Jurkat, Clone E6-1 (cell line): ENCODE measurements at regions not wholly inside any gene's neighbourhood (a gene's known extent, or its start where the extent isn't known, plus 50 kb on each side); places are given as distances from the start of the nearest gene placed in this dataset.

ENCODE experiments used
- DNase-seq: peaks from one replicate; pipeline ENCODE4 v3.0.0-alpha.2; 2011; ENCODE audit warnings: low read depth, low spot score
- H3K4me3 ChIP-seq: 2 replicates; pipeline ENCODE4 v1.5.1; 2011; ENCODE audit warnings: mild to moderate bottlenecking, low read length, control low read depth, moderate library complexity

- no peak overlapping the region for H3K4me3 ChIP-seq
- no peak for DNase-seq
Measured at GRCh38 chr18:76587879-76588271, 92.8 kb upstream of the ZNF516 start.

GRCh38 chr18:76587147-76587878, 92.3 kb upstream of the ZNF516 start:
- H3K4me3 ChIP-seq, result no peak overlapping the region
- DNase-seq, result no peak

GRCh38 chr18:76584414-76585310, 89.6 kb upstream of the ZNF516 start:
- no peak overlapping the region for H3K4me3 ChIP-seq
- no peak for DNase-seq

- H3K4me3 ChIP-seq, result no peak overlapping the region
- no peak for DNase-seq
Measured at GRCh38 chr18:76581261-76581660, 86.2 kb upstream of the ZNF516 start.

- no peak for DNase-seq
Measured at GRCh38 chr18:76580288-76580962, 85.4 kb upstream of the ZNF516 start.

DNA sequence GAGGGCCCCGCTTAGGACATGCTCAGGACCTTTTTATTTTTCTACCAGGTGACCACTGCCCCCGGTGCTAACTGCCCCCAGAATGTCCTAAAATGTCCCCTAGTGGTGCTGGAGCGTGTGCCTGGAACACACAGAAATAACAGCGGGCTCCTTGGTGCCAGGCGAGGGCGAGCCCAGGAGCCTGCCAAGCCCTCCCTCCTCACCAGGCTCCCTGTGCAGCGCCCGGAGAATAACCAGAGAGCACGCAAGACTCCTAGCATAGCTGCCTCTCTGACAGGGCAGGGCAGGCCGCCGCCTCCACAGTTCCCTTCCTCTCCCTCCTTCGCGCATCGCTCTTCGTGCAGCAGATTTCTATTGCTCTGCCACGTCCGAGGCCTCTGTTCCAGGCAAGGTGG, 84.3 kb upstream of the ZNF516 start:
- DNase-seq, result no peak
- H3K4me3 ChIP-seq, result no peak overlapping the region

More at GRCh38 chr18:76580288-76580962, 85.4 kb upstream of the ZNF516 start:
- H3K4me3 ChIP-seq, result no peak overlapping the region

DNA sequence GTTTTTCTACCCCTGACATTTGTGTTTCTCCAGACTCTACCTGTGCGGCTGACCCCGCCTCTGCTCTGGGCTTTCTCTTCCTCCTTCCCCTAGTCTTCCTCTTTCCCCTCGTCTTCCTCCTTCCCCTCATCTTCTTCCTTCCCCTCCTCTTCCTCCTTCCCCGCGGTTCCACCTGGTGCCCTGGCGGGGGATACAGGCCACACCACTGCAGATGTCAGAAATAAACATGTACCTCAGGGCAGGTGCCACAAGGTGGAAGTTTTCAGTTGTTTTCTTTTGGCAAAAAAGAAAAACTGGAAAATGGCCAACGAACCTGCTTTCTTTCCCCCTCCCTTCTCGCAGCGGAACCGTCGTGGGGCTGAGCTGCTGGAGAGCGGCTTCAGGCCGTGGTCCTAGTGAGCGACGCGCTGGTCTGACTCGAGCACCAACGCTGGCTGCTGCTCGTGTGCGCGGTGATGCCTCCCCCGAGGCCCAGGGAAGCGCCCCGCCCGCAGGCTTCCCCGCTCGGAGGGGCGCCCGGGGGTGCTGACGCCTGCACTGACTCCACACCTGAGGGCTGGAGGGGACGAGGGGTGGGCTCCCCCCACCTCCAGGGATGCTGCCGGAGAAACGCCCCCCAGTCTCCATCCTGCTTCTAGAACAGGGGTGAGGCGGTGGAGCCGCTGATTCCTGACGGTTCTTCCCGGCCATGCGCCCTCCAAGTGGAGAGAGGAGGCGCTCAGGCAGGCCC, 83.7 kb upstream of the ZNF516 start:
- H3K4me3 ChIP-seq, result no peak overlapping the region
- no peak for DNase-seq

DNA sequence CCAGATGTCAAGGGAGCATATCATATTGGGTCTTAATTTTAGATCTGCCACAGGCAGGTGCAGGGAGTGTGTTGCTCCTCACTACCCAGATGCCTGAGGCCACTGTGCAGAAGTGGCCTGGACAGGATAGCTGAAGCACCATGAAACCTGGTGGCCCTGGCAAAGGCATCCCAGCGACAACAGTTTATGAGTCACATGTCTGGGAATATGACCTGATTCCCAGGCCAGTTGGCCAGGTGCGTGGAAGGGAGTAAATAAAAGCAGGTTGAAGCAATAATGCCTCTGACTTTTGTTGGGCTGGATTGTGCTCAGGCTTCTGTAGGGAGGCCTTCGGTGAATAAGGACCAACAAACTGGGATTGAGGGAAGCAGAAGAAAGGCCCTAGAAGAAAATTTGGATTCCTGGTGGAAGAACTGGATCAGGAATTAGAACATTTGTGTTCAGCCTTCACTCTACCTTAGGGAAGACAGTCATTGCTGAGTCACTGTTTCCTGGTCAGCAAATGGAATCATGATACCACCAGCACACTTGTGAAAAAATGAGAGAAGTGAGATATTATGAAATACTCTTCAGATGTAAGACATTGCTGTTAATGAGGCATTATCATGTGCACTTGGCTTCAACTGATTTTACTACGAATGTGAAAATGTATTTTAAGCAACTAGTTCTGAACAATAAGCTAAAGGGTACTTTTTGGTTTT, 78.4 kb upstream of the ZNF516 start:
- H3K4me3 ChIP-seq, result no peak overlapping the region
- DNase-seq, result no peak

- H3K4me3 ChIP-seq, result no peak overlapping the region
- DNase-seq, result no peak
Measured at GRCh38 chr18:76572518-76573247, 77.6 kb upstream of the ZNF516 start.

- H3K4me3 ChIP-seq, result no peak overlapping the region
- DNase-seq, result no peak
Measured at GRCh38 chr18:76571689-76572088, 76.6 kb upstream of the ZNF516 start.

DNA sequence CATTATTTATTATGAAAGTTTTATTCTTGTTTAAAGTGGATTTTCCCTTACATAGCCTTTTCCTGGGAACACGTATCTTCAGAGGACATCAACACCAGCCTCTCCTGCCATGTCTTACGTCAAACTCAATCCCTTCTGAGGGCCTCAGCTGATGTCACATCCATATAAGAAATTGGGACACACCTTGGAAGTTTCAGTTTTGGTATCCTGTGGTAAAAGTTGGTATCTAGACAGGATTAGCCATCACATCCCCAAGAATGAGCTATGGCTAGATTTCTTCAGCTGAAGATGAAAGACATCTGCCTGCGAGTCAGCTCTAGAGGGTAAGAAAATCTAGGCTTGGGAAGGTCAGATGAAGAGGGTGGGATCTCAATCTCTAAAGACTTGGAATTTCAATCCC, 75.8 kb upstream of the ZNF516 start:
- no peak for DNase-seq
- H3K4me3 ChIP-seq, result no peak overlapping the region

DNA sequence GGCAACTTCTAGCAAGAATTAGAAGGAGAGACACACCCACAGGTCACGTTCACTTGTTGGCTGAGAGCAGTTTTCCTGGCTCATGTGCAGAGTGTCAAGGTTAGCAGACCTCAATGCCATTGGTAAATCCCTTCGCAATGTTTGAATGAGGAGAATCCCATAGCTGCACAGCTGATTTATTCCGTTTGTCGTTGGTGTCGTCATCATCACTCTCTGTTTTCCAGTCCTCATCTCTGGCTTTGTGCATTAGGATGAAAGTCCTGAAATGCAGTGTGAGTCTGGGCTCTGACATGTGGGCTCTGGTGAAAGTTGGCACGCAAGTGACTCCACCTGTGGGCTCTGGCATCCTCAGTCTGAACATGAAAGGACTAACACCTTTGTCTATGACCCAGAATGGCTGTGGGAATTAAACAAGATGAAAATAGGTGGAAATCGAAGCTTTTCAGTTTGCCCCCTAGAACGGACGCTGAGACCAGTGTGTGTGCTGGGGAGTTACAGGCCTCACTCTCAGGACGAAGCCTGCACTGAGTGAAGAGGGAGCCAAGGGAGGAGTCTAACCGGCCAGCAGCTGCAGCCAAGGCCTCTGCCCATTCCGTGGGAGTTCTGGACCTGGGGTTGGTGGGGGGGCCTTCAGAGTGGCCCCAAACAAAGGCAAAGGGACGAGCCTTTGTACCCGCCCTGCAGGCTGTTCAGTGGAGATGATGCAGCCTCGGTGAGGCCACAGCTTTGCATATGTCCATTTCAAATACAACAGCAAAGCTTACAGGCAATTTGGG, 74.8 kb upstream of the ZNF516 start:
- no peak overlapping the region for H3K4me3 ChIP-seq
- no peak for DNase-seq

DNA sequence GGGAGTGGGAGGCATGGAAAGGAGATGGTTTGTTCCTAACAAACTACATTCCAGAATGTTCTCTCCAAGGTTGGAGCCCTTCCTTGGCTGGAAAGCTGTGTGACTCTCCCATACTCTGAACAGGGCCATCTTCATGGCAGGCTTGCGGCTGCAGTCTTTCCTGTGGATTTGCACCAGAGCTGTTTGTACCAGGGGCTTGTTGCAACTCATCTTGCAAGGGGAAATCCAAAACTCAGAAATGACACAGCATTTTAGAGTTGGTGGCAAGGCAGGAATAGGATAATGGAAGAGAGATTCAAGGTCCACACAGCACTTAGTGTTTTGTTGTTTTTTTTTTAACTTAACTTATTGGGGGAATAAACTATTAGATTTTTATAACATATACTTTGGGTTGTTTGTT, 73.7 kb upstream of the ZNF516 start:
- no peak for DNase-seq
- H3K4me3 ChIP-seq, result no peak overlapping the region

- H3K4me3 ChIP-seq, result no peak overlapping the region
- no peak for DNase-seq
Measured at GRCh38 chr18:76567835-76568445, 72.9 kb upstream of the ZNF516 start.

DNA sequence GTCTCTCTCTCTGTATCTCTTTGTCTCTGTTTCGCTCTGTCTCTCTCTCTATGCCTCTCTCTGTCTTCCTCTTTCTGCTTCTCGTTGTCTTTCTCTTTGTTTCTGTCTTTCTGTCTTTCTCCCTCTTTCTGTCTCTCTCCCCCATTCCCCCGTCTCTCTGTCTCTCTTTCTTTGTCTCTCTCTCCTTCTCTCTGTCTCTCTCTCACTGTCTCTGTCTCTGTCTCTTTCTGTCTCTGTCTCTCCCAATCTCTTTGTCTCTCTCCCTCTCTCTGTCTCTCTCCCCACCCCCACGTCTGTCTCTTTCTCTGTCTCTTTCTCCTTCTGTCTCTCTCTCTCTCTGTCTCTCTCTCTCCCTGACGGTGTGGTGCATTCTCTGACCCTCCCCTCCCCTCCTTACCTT, 71.9 kb upstream of the ZNF516 start:
- no peak for DNase-seq

DNA sequence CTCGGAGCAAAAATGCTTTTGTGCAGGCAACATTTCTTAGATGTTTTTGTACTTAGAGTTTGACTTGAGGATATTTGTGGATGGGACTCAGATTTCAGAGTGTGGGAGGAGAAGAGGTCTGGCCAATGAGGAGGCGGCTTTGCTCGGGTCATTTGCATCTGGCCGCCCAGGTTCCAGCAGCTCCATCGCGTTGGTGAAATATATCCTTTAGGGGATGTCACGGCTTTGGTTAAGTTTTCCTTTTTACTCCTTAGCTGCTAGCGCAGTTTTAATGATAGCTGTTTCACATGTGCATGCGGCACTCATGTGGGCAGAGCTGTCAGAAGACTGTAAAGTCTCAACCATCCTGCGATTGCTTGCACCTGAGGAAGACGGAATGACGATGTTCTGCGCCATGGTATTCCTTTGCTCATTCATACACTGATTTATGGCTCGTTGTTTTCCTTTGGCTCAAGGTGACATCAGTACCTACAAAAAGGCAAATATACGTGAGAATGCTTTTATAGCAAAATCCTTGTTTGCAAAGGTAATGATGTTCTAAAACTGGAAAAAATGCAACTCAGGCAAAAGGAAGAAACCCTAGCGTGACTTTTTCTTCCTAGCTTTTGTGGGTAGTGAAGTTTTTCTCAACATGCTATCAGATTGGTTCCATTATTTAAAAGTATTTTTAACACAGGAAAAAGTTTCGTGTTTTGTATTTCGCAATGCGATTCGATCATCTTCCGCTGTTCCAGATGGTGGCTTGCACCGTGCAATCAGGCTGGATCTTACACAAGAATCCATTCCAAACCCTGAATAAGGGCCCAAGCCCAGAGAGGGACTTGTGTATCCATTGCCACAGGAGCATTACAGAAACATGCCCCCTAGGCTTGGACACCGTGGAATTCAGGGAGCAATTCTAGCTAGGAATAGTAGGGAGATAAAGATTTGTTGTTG, 70.5 kb upstream of the ZNF516 start:
- H3K4me3 ChIP-seq, result no peak overlapping the region
- DNase-seq, result peak; percentile 23

More for the DNA sequence above, 71.9 kb upstream of the ZNF516 start:
- H3K4me3 ChIP-seq, result no peak overlapping the region
